Activated T-cell treated with anti-CD3 and anti-CD28 coated beads for 48 hours (primary cell): ENCODE measurements at regions not wholly inside any gene's neighbourhood (a gene's known extent, or its start where the extent isn't known, plus 50 kb on each side); places are given as distances from the start of the nearest gene placed in this dataset.
"Not testable (repeated sequence)": the region's sequence is repeated elsewhere in the genome, so short reads cannot be mapped to it uniquely, and the experiment has no call there.

ENCODE experiments used
- DNase-seq: peaks from one replicate; pipeline ENCODE4 v3.0.0-alpha.2; 2020; ENCODE audit warnings: low read depth

GRCh38 chr15:45810201-45810600 is 175.4 kb downstream of the SQOR start:
- DNase-seq = no peak

- DNase-seq = no peak
Measured at GRCh38 chr15:45812200-45812599, 177.4 kb downstream of the SQOR start.

- DNase-seq = not testable (repeated sequence)
Measured at GRCh38 chr15:45817578-45817977, 182.7 kb downstream of the SQOR start.

GRCh38 chr15:45821390-45821789 is 186.6 kb downstream of the SQOR start:
- no peak for DNase-seq

- not testable (repeated sequence) for DNase-seq
Measured at GRCh38 chr15:45822968-45823367, 188.1 kb downstream of the SQOR start.

GRCh38 chr15:45827275-45827674 is 192.4 kb downstream of the SQOR start:
- no peak for DNase-seq

- DNase-seq = no peak
Measured at GRCh38 chr15:45827766-45828165, 192.9 kb downstream of the SQOR start.

GRCh38 chr15:45829336-45830153 is 194.7 kb downstream of the SQOR start:
- no peak for DNase-seq

- no peak for DNase-seq
Measured at GRCh38 chr15:45831787-45832186, 197.0 kb downstream of the SQOR start.

- no peak for DNase-seq
Measured at GRCh38 chr15:45834622-45835021, 199.8 kb downstream of the SQOR start.

- DNase-seq = no peak
Measured at GRCh38 chr15:45842151-45842550, 207.3 kb downstream of the SQOR start.

- no peak for DNase-seq
Measured at GRCh38 chr15:45847645-45848044, 212.8 kb downstream of the SQOR start.

GRCh38 chr15:45849136-45849535 is 214.3 kb downstream of the SQOR start:
- no peak for DNase-seq

- DNase-seq = no peak
Measured at GRCh38 chr15:45854455-45855202, 219.8 kb downstream of the SQOR start.

GRCh38 chr15:45855210-45855906 is 220.5 kb downstream of the SQOR start:
- DNase-seq = no peak

- no peak for DNase-seq
Measured at GRCh38 chr15:45855907-45856579, 221.2 kb downstream of the SQOR start.

GRCh38 chr15:45857291-45857690 is 222.5 kb downstream of the SQOR start:
- DNase-seq = no peak

- no peak for DNase-seq
Measured at GRCh38 chr15:45858491-45858890, 223.7 kb downstream of the SQOR start.

GRCh38 chr15:45862034-45862433 is 227.2 kb downstream of the SQOR start:
- no peak for DNase-seq

- no peak for DNase-seq
Measured at GRCh38 chr15:45863881-45864580, 229.2 kb downstream of the SQOR start.

GRCh38 chr15:45866616-45867015 is 231.8 kb downstream of the SQOR start:
- no peak for DNase-seq

- no peak for DNase-seq
Measured at GRCh38 chr15:45867281-45867680, 232.5 kb downstream of the SQOR start.
